ENCODE measurements at regions not wholly inside any gene's neighbourhood (a gene's known extent, or its start where the extent isn't known, plus 50 kb on each side); places are given as distances from the start of the nearest gene placed in this dataset.

DNA sequence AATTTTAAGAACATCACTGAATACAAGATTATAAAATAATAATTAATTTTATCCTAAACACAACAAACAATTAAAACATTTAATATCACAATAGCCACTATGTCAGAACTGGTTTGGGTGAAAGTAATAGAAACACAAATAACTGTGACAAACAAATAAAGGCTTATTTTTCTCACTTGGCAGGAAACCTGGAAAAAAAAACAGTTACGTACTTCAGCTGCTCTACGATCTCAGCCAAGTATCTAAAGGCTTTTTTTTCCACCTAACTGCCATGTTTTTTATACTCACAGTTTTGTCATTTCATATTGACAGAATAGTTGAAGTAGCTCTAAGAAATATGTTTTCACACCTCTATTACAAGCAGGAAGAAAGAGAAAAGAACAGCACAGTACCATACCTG, 284.8 kb upstream of the INTU start:
- no peaks in the 10 kb centered on the region for H3K36me3 ChIP-seq
- H3K27me3 ChIP-seq, result no peaks in the 10 kb centered on the region
- DNase-seq (ENCODE audit: low spot score in 2 of 2), result no peak
- no peaks in the 10 kb centered on the region for H3K9me3 ChIP-seq
- no peak overlapping the region for H3K27ac ChIP-seq
- 34% methylated on average over 2 of the region's 2 CpGs for WGBS
- H3K4me1 ChIP-seq, result no peaks in the 10 kb centered on the region
- TF ChIP-seq EP300 (IDR thresholded peaks at IDR 0.05) (no peak), POLR2AphosphoS5 (IDR thresholded peaks at IDR 0.05) (no peak), POLR2A (IDR thresholded peaks at IDR 0.05) (no peak)
- TF ChIP-seq, protein P1, sequence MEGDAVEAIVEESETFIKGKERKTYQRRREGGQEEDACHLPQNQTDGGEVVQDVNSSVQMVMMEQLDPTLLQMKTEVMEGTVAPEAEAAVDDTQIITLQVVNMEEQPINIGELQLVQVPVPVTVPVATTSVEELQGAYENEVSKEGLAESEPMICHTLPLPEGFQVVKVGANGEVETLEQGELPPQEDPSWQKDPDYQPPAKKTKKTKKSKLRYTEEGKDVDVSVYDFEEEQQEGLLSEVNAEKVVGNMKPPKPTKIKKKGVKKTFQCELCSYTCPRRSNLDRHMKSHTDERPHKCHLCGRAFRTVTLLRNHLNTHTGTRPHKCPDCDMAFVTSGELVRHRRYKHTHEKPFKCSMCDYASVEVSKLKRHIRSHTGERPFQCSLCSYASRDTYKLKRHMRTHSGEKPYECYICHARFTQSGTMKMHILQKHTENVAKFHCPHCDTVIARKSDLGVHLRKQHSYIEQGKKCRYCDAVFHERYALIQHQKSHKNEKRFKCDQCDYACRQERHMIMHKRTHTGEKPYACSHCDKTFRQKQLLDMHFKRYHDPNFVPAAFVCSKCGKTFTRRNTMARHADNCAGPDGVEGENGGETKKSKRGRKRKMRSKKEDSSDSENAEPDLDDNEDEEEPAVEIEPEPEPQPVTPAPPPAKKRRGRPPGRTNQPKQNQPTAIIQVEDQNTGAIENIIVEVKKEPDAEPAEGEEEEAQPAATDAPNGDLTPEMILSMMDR (IDR thresholded peaks at IDR 0.05), result no peak
- no peak overlapping the region for H3K4me3 ChIP-seq

DNA sequence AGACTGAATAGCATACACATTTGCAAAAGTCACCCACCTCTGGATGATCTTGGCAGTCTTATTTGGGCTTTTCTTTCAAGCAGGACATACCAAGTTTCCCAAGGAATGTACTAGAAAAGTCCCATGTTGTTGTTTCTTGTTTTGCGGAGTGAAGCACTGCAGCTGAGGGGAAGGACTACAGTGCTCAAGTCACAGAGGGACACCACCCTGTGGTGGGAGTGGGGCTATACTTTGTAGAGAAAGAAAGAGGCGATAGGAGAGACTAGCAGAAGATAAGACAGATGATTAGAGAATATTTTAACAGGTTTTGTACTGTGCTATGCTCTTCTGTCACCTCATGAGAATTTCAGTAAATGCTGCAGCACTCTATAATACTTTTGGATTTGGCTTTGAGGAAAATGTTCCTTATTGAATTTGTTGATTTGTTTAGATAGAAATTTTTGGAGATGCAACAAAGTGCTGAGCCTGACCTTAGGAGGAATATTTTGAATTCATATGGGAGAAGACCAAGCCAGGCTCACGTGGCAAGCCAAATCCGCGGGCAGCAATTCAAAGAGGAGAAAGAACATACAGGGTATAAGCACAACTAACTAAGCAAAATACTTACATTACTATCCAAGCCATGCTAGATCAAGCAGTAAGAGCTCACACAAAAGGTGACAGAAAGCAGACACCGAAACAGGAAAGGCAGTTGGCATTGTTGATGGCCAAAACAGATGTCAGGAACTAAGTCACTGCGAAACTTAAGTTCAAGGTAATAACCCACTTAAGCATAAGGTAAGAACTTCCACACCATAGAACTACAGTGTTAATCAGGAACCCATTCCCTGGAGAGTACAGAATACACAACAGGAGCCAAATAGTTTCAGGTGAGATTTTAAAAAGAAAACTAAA, 280.3 kb upstream of the INTU start:
- Histone ChIP-seq H3K27me3 (no peaks in the 10 kb centered on the region), H3K4me1 (no peaks in the 10 kb centered on the region), H3K27ac (no peak overlapping the region), H3K36me3 (no peaks in the 10 kb centered on the region), H3K4me3 (no peak overlapping the region), H3K9me3 (no peaks in the 10 kb centered on the region)
- DNase-seq (ENCODE audit: low spot score in 2 of 2), result no peak
- WGBS, result 74% methylated on average over 7 of the region's 7 CpGs
- TF ChIP-seq POLR2AphosphoS5 (IDR thresholded peaks at IDR 0.05) (no peak), POLR2A (IDR thresholded peaks at IDR 0.05) (no peak), EP300 (IDR thresholded peaks at IDR 0.05) (no peak)
- TF ChIP-seq, protein P1 (IDR thresholded peaks at IDR 0.05), result no peak

DNA sequence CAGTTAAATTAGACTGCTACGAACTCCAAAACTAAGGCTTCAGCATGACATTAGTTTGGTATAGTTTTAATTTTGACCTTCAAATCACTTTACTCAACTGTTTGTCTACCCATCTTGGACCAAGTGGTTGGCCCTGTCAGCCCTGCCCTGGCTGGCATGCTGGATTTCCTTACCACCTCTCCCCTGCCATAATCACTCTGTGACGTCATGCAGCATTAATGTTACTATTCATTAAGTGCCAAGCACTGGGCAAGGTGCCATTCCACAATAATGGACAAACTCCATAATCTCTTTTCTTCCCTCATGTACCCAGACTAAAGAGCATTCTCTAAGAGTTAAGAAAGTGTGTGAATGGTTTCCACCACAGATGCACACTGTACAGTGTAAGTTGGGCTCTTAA, 277.0 kb upstream of the INTU start:
- no peak overlapping the region for H3K4me3 ChIP-seq
- no peak for TF ChIP-seq POLR2AphosphoS5 (IDR thresholded peaks at IDR 0.05)
- TF ChIP-seq POLR2A (IDR thresholded peaks at IDR 0.05), result no peak
- TF ChIP-seq, protein P1 (IDR thresholded peaks at IDR 0.05), result no peak
- TF ChIP-seq EP300 (IDR thresholded peaks at IDR 0.05), result no peak
- H3K27ac ChIP-seq, result no peak overlapping the region
- H3K9me3 ChIP-seq, result no peaks in the 10 kb centered on the region
- WGBS, result 53% methylated on average over 2 of the region's 2 CpGs
- DNase-seq (ENCODE audit: low spot score in 2 of 2), result no peak
- no peaks in the 10 kb centered on the region for H3K36me3 ChIP-seq
- no peaks in the 10 kb centered on the region for H3K27me3 ChIP-seq
- H3K4me1 ChIP-seq, result no peaks in the 10 kb centered on the region

DNA sequence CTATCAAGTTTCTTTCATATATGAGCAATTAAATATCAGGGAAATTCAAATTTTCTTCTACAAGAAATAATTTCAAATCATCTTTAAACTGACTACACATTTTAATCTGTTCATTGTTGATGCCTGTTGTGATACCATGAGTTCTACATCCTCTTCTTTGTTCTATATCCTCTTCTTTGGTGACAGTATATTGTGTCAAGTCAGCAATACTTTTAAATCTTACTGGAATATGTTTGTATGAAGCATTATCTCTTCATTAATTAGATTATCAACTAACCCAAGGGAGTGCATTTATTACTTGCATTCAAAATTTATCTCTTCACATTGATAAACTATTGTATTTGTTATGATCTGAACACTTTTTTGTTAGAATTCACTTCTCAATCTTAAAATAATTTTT, 275.0 kb upstream of the INTU start:
- no peaks in the 10 kb centered on the region for H3K9me3 ChIP-seq
- H3K27ac ChIP-seq, result no peak overlapping the region
- no peak overlapping the region for H3K4me3 ChIP-seq
- no peaks in the 10 kb centered on the region for H3K27me3 ChIP-seq
- H3K36me3 ChIP-seq, result no peaks in the 10 kb centered on the region
- H3K4me1 ChIP-seq, result no peaks in the 10 kb centered on the region
- TF ChIP-seq POLR2A (IDR thresholded peaks at IDR 0.05) (no peak), EP300 (IDR thresholded peaks at IDR 0.05) (no peak), POLR2AphosphoS5 (IDR thresholded peaks at IDR 0.05) (no peak)
- TF ChIP-seq, protein P1 (IDR thresholded peaks at IDR 0.05), result no peak
- DNase-seq (ENCODE audit: low spot score in 2 of 2), result no peak

DNA sequence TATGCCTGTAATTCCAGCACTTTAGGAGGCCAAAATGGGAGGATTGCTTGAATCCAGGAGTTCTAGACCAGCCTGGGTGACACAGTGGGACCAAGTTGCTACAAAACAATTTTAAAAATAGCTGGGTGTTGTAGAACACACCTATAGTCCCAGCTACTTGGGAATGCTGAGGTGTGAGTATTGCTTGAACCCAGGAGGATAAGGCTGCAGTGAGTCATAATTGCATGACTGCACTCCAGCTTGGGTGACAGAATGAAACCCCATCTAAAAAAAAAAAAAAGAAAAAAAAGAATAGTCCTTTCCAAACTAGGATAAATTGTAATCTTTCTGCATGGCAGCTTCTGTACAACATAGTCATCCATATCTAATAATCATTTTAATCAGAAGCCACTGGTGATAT, 270.1 kb upstream of the INTU start:
- Histone ChIP-seq H3K4me1 (no peaks in the 10 kb centered on the region), H3K27me3 (no peaks in the 10 kb centered on the region), H3K36me3 (no peaks in the 10 kb centered on the region), H3K27ac (no peak overlapping the region), H3K9me3 (no peaks in the 10 kb centered on the region), H3K4me3 (no peak overlapping the region)
- TF ChIP-seq POLR2A (IDR thresholded peaks at IDR 0.05) (no peak), EP300 (IDR thresholded peaks at IDR 0.05) (no peak), POLR2AphosphoS5 (IDR thresholded peaks at IDR 0.05) (no peak)
- TF ChIP-seq, protein P1 (IDR thresholded peaks at IDR 0.05), result no peak
- no peak for DNase-seq (ENCODE audit: low spot score in 2 of 2)

Data from suprapubic skin (tissue), 4 donors.